ENCODE measurements at regions not wholly inside any gene's neighbourhood (a gene's known extent, or its start where the extent isn't known, plus 50 kb on each side); places are given as distances from the start of the nearest gene placed in this dataset.
"Not testable (repeated sequence)": the region's sequence is repeated elsewhere in the genome, so short reads cannot be mapped to it uniquely, and the experiment has no call there.

GRCh38 chr2:16925145-16925544 is 259.5 kb upstream of the CYRIA start:
- Histone ChIP-seq H3K27me3 (ENCODE audit: insufficient read depth, low read length) (no peaks in the 10 kb centered on the region), H3K4me1 (ENCODE audit: insufficient read depth, low read length) (no peaks in the 10 kb centered on the region), H3K27ac (ENCODE audit: low read depth, low read length) (no peak overlapping the region), H3K9me3 (ENCODE audit: control insufficient read depth in 1 of 2, low read length in 2 of 2) (no peaks in the 10 kb centered on the region), H3K36me3 (ENCODE audit: insufficient read depth, low read length) (no peaks in the 10 kb centered on the region), H3K4me3 (ENCODE audit: low read length in 2 of 2) (no peak overlapping the region)
- intact Hi-C loops (cut with micrococcal nuclease) = no loop called here
- Mint-ChIP-seq H3K4me3 (no peak overlapping the region), H3K4me1 (peaks cover 0 to 1% (median 0%) of the 10 kb centered on the region in 4 donors), H3K27me3 (no peaks in the 10 kb centered on the region), H3K36me3 (no peaks in the 10 kb centered on the region), H3K9me3 (peaks cover 0 to 9% (median 0%) of the 10 kb centered on the region in 8 donors), H3K27ac (no peak overlapping the region)
- no peak for DNase-seq
- CTCF ChIA-PET (ENCODE audit: partially characterized antibody) = no interaction called here
- POLR2A ChIA-PET (ENCODE audit: partially characterized antibody) = no interaction called here

- intact Hi-C loops (cut with micrococcal nuclease); H3K9me3 Mint-ChIP-seq; H3K36me3 Mint-ChIP-seq; H3K4me1 Mint-ChIP-seq; H3K4me3 ChIP-seq (ENCODE audit: low read length in 2 of 2); H3K27ac Mint-ChIP-seq; H3K27me3 Mint-ChIP-seq; H3K9me3 ChIP-seq (ENCODE audit: control insufficient read depth in 1 of 2, low read length in 2 of 2); CTCF ChIA-PET (ENCODE audit: partially characterized antibody); H3K4me3 Mint-ChIP-seq; H3K27me3 ChIP-seq (ENCODE audit: insufficient read depth, low read length); POLR2A ChIA-PET (ENCODE audit: partially characterized antibody); H3K36me3 ChIP-seq (ENCODE audit: insufficient read depth, low read length); H3K27ac ChIP-seq (ENCODE audit: low read depth, low read length); H3K4me1 ChIP-seq (ENCODE audit: insufficient read depth, low read length); DNase-seq: not testable (repeated sequence)
Measured at GRCh38 chr2:16915341-16915755, 249.7 kb upstream of the CYRIA start.

DNA sequence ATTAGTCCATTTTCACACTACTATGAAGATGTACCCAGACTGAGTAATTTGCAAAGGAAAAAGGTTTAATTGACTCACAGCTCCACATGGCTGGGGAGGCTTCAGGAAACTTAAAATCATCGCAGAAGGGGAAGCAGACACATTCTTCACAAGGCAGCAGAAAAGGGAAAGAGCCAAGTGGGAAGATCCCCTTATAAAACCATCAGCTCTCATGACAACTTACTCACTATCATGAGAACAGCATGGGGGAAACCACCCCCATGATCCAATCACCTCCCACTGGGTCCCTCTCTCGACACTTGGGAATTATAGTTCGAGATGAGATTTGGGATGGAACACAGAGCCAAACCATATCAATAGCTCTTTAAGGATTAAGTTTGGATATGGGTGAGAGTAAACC is 246.1 kb upstream of the CYRIA start:
- Mint-ChIP-seq H3K4me1 (no peaks in the 10 kb centered on the region), H3K36me3 (no peaks in the 10 kb centered on the region), H3K27ac (no peak overlapping the region), H3K27me3 (no peaks in the 10 kb centered on the region), H3K9me3 (peaks cover 0 to 8% (median 3%) of the 10 kb centered on the region in 8 donors), H3K4me3 (no peak overlapping the region)
- Histone ChIP-seq H3K27ac (ENCODE audit: low read depth, low read length) (no peak overlapping the region), H3K4me1 (ENCODE audit: insufficient read depth, low read length) (no peaks in the 10 kb centered on the region), H3K9me3 (ENCODE audit: control insufficient read depth in 1 of 2, low read length in 2 of 2) (no peaks in the 10 kb centered on the region), H3K4me3 (ENCODE audit: low read length in 2 of 2) (no peak overlapping the region), H3K27me3 (ENCODE audit: insufficient read depth, low read length) (no peaks in the 10 kb centered on the region), H3K36me3 (ENCODE audit: insufficient read depth, low read length) (no peaks in the 10 kb centered on the region)
- intact Hi-C loops (cut with micrococcal nuclease) = no loop called here
- POLR2A ChIA-PET (ENCODE audit: partially characterized antibody) = no interaction called here
- no peak for DNase-seq
- CTCF ChIA-PET (ENCODE audit: partially characterized antibody) = no interaction called here

DNA sequence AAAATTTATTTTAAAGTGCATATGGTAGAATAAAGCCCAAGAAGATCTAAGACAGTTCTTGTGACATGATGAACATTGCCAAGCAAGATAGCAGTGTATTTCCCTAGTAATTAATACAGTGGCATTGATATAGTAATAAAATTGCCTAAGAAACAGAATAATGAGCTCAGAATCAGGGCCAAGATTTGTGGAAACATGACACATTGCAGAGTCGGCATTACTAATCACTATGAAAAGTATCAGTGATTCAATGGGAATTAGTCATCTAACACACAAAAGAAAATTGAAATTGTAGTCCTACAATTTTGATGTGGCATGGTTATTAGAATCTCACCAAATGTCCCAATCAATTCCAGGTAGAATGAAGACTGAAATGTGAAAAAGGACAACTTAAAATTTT is 243.0 kb upstream of the CYRIA start:
- no peak overlapping the region for H3K4me3 ChIP-seq (ENCODE audit: low read length in 2 of 2)
- no peaks in the 10 kb centered on the region for H3K9me3 ChIP-seq (ENCODE audit: control insufficient read depth in 1 of 2, low read length in 2 of 2)
- Mint-ChIP-seq H3K4me3 (no peak overlapping the region), H3K36me3 (no peaks in the 10 kb centered on the region), H3K9me3 (peaks cover 0 to 7% (median 2%) of the 10 kb centered on the region in 8 donors), H3K4me1 (no peaks in the 10 kb centered on the region), H3K27ac (no peak overlapping the region), H3K27me3 (no peaks in the 10 kb centered on the region)
- ChIA-PET CTCF (ENCODE audit: partially characterized antibody) (no interaction called here), POLR2A (ENCODE audit: partially characterized antibody) (no interaction called here)
- H3K36me3 ChIP-seq (ENCODE audit: insufficient read depth, low read length) = no peaks in the 10 kb centered on the region
- no peak for DNase-seq
- intact Hi-C loops (cut with micrococcal nuclease) = no loop called here
- H3K4me1 ChIP-seq (ENCODE audit: insufficient read depth, low read length) = no peaks in the 10 kb centered on the region
- no peaks in the 10 kb centered on the region for H3K27me3 ChIP-seq (ENCODE audit: insufficient read depth, low read length)
- H3K27ac ChIP-seq (ENCODE audit: low read depth, low read length) = no peak overlapping the region

GRCh38 chr2:16907645-16908282 is 242.1 kb upstream of the CYRIA start:
- H3K36me3 Mint-ChIP-seq = no peaks in the 10 kb centered on the region
- no peak for DNase-seq
- no peak overlapping the region for H3K27ac Mint-ChIP-seq
- H3K27ac ChIP-seq (ENCODE audit: low read depth, low read length) = no peak overlapping the region
- intact Hi-C loops (cut with micrococcal nuclease) = no loop called here
- POLR2A ChIA-PET (ENCODE audit: partially characterized antibody) = no interaction called here
- no peak overlapping the region for H3K4me3 ChIP-seq (ENCODE audit: low read length in 2 of 2)
- H3K27me3 Mint-ChIP-seq = no peaks in the 10 kb centered on the region
- H3K9me3 Mint-ChIP-seq = peaks cover 0 to 8% (median 2%) of the 10 kb centered on the region in 8 donors
- H3K9me3 ChIP-seq (ENCODE audit: control insufficient read depth in 1 of 2, low read length in 2 of 2) = no peaks in the 10 kb centered on the region
- CTCF ChIA-PET (ENCODE audit: partially characterized antibody) = no interaction called here
- H3K4me1 ChIP-seq (ENCODE audit: insufficient read depth, low read length) = no peaks in the 10 kb centered on the region
- H3K36me3 ChIP-seq (ENCODE audit: insufficient read depth, low read length) = no peaks in the 10 kb centered on the region
- H3K4me1 Mint-ChIP-seq = no peaks in the 10 kb centered on the region
- H3K27me3 ChIP-seq (ENCODE audit: insufficient read depth, low read length) = no peaks in the 10 kb centered on the region
- H3K4me3 Mint-ChIP-seq = no peak overlapping the region

DNA sequence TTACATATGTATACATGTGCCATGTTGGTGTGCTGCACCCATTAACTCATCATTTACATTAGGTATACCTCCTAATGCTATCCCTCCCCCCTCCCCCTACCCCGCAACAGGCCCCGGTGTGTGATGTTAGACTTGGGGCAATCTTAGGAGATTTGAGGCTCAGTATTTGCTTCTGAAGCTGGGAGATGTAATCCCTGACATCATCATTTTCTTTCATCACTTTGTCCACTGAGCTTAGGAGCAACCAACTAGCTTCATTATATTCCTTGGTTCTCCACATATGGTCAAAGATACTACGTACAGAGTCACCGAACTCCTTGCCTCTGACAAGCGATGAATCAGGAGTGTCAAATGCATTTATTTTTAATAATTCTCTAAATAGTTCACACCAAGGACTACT is 239.7 kb upstream of the CYRIA start:
- H3K4me1 ChIP-seq (ENCODE audit: insufficient read depth, low read length); H3K4me3 ChIP-seq (ENCODE audit: low read length in 2 of 2); DNase-seq; H3K36me3 Mint-ChIP-seq; H3K27me3 Mint-ChIP-seq; H3K4me3 Mint-ChIP-seq; H3K27ac ChIP-seq (ENCODE audit: low read depth, low read length); H3K27ac Mint-ChIP-seq; CTCF ChIA-PET (ENCODE audit: partially characterized antibody); H3K9me3 ChIP-seq (ENCODE audit: control insufficient read depth in 1 of 2, low read length in 2 of 2); H3K27me3 ChIP-seq (ENCODE audit: insufficient read depth, low read length); intact Hi-C loops (cut with micrococcal nuclease); H3K4me1 Mint-ChIP-seq; H3K36me3 ChIP-seq (ENCODE audit: insufficient read depth, low read length); POLR2A ChIA-PET (ENCODE audit: partially characterized antibody): not testable (repeated sequence)
- H3K9me3 Mint-ChIP-seq = peaks cover 0 to 11% (median 4%) of the 10 kb centered on the region in 8 donors

DNA sequence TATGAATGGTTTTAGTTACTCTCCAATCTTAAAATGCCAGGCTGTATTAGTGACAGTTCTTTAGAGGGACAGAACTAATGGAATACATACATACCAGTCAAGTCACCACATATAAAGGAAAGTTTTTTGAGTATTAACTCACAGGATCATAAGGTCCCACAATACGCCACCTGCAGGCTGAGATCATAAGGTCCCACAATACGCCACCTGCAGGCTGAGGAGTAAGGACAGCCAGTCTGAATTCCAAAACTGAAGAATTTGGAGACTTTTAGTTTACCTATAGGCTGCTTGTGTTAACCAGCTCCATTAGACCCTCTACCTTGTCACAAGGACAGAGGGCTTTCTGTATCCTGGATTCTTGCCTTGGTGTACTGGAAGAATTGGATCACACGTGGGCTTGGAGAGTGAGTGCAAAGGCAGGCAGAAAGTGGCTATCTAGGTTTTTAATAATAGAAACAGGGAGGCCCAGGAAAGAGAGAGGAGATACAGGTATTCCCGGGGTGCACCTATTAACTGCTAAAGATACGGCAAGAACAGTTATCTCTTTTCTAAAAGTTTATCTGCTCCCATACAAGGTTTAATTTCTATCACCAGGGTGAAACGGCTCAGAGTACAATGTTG is 234.9 kb upstream of the CYRIA start:
- Mint-ChIP-seq H3K27ac (no peak overlapping the region), H3K4me1 (no peaks in the 10 kb centered on the region), H3K27me3 (no peaks in the 10 kb centered on the region), H3K4me3 (no peak overlapping the region), H3K9me3 (peaks cover 0 to 4% (median 0%) of the 10 kb centered on the region in 8 donors), H3K36me3 (no peaks in the 10 kb centered on the region)
- Histone ChIP-seq H3K27me3 (ENCODE audit: insufficient read depth, low read length) (no peaks in the 10 kb centered on the region), H3K27ac (ENCODE audit: low read depth, low read length) (no peak overlapping the region), H3K9me3 (ENCODE audit: control insufficient read depth in 1 of 2, low read length in 2 of 2) (no peaks in the 10 kb centered on the region), H3K36me3 (ENCODE audit: insufficient read depth, low read length) (no peaks in the 10 kb centered on the region), H3K4me1 (ENCODE audit: insufficient read depth, low read length) (no peaks in the 10 kb centered on the region), H3K4me3 (ENCODE audit: low read length in 2 of 2) (no peak overlapping the region)
- intact Hi-C loops (cut with micrococcal nuclease) = no loop called here
- ChIA-PET POLR2A (ENCODE audit: partially characterized antibody) (no interaction called here), CTCF (ENCODE audit: partially characterized antibody) (no interaction called here)
- DNase-seq = no peak

DNA sequence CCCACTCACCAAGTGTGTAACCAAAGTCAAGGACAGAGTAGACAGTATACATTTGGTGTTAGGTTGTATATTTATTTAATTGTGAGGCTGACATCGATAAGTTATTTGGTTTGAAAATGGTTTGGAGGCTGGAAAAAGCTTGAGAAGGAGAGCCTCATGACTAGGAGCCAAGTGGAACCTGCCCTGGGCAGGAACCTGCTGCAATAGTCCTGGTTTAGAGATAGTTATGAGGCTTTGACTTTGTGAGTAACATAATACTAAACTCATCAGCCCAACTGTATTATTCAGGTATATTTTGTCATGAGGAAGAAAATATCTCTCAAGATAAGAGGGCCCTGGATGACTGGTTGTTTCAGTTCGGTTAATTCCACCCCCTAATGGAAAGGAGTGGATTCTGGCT is 234.3 kb upstream of the CYRIA start:
- Mint-ChIP-seq H3K36me3 (no peaks in the 10 kb centered on the region), H3K4me1 (no peaks in the 10 kb centered on the region), H3K9me3 (peaks cover 0 to 4% (median 0%) of the 10 kb centered on the region in 8 donors), H3K27ac (no peak overlapping the region), H3K4me3 (no peak overlapping the region), H3K27me3 (no peaks in the 10 kb centered on the region)
- no peaks in the 10 kb centered on the region for H3K27me3 ChIP-seq (ENCODE audit: insufficient read depth, low read length)
- H3K4me1 ChIP-seq (ENCODE audit: insufficient read depth, low read length) = no peaks in the 10 kb centered on the region
- POLR2A ChIA-PET (ENCODE audit: partially characterized antibody) = no interaction called here
- no peaks in the 10 kb centered on the region for H3K9me3 ChIP-seq (ENCODE audit: control insufficient read depth in 1 of 2, low read length in 2 of 2)
- DNase-seq = no peak
- no peak overlapping the region for H3K4me3 ChIP-seq (ENCODE audit: low read length in 2 of 2)
- no peak overlapping the region for H3K27ac ChIP-seq (ENCODE audit: low read depth, low read length)
- intact Hi-C loops (cut with micrococcal nuclease) = no loop called here
- no peaks in the 10 kb centered on the region for H3K36me3 ChIP-seq (ENCODE audit: insufficient read depth, low read length)
- CTCF ChIA-PET (ENCODE audit: partially characterized antibody) = no interaction called here
